Uterus (tissue), 3 donors: ENCODE measurements at regions not wholly inside any gene's neighbourhood (a gene's known extent, or its start where the extent isn't known, plus 50 kb on each side); places are given as distances from the start of the nearest gene placed in this dataset.

Experiments used
- DNase-seq, 2 donors: peaks; one replicate each; pipeline ENCODE4 v3.0.0-alpha.2; 2019 to 2020
- H3K27ac ChIP-seq, 2 donors: fragments of 200-600 bp; sonication (generic); 1 replicate in 1 of 2; 2 replicates in 1 of 2; pipeline ENCODE4 v1.5.1; 2016 to 2018
- H3K27me3 ChIP-seq, 2 donors: fragments of 200-600 bp; sonication (generic); one replicate each; pipeline ENCODE4 v1.5.1; 2018 to 2019; ENCODE audit warnings: control low read depth in 1 of 2
- H3K36me3 ChIP-seq, 2 donors: fragments of 200-600 bp; sonication (generic); one replicate each; pipeline ENCODE4 v1.5.1; 2019; ENCODE audit warnings: control low read depth in 1 of 2
- H3K4me1 ChIP-seq, 2 donors: fragments of 200-600 bp; sonication (generic); one replicate each; pipeline ENCODE4 v1.5.1; 2018 to 2019; ENCODE audit warnings: control low read depth in 1 of 2
- H3K4me3 ChIP-seq, 2 donors: fragments of 200-600 bp; sonication (generic); 1 replicate in 1 of 2; 2 replicates in 1 of 2; pipeline ENCODE4 v1.5.1; 2018 to 2019; ENCODE audit warnings: mild to moderate bottlenecking in 1 of 2
- H3K9me3 ChIP-seq, 2 donors: fragments of 200-600 bp; sonication (generic); one replicate each; pipeline ENCODE4 v1.5.1; 2019; ENCODE audit warnings: control low read depth in 1 of 2
- POLR2A ChIP-seq, 2 donors: fragments of 450-650 bp; IDR thresholded peaks; one replicate each; pipeline ENCODE4 v1.6.1; 2016; ENCODE audit warnings: antibody characterized with exemption in 2 of 2, mild to moderate bottlenecking in 1 of 2, moderate library complexity in 1 of 2
- intact Hi-C: fragments of 100-400 bp; cut with DNase I; formaldehyde crosslinking; loops from one replicate; pipeline ENCODE4 v1.15.1; 2023; ENCODE audit warnings: low total_unique reads
- TF ChIP-seq, protein P1 (sequence below), 4 experiments: fragments of 200-600 bp in 2 of 4; fragments of 450-650 bp in 2 of 4; sonication (generic) in 2 of 4; IDR thresholded peaks; one replicate each; pipeline ENCODE4 v1.5.1; 2016 to 2019; ENCODE audit warnings: antibody characterized with exemption in 4 of 4, mild to moderate bottlenecking in 2 of 4, moderate library complexity in 1 of 4
- donor health status: DM: yes; HTN: yes; CAD: no.

DNA sequence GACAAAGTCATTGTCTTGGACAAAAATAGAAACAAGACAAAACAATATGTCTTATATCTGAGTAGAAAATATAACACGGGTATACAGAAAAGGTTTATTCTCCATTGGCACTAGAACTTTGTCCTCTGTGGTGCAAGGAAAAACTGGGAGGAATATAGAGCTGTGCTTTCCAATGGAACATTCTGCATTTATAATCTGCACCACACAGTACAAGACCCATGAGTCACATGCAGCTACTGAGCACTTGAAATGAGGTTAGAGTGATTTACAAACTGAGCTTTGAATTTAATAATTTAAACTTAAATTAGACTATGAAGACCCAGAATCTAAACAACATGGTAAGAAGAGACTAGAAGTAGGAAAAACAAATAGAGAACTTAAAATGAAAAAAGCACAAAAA, 86.1 kb downstream of the RAP2A start:
- Histone ChIP-seq H3K36me3 (no peaks in the 10 kb centered on the region), H3K4me1 (no peaks in the 10 kb centered on the region), H3K4me3 (no peak overlapping the region), H3K27me3 (no peaks in the 10 kb centered on the region), H3K27ac (no peak overlapping the region), H3K9me3 (no peaks in the 10 kb centered on the region)
- DNase-seq = no peak
- intact Hi-C loops = no loop called here
- TF ChIP-seq, protein P1, sequence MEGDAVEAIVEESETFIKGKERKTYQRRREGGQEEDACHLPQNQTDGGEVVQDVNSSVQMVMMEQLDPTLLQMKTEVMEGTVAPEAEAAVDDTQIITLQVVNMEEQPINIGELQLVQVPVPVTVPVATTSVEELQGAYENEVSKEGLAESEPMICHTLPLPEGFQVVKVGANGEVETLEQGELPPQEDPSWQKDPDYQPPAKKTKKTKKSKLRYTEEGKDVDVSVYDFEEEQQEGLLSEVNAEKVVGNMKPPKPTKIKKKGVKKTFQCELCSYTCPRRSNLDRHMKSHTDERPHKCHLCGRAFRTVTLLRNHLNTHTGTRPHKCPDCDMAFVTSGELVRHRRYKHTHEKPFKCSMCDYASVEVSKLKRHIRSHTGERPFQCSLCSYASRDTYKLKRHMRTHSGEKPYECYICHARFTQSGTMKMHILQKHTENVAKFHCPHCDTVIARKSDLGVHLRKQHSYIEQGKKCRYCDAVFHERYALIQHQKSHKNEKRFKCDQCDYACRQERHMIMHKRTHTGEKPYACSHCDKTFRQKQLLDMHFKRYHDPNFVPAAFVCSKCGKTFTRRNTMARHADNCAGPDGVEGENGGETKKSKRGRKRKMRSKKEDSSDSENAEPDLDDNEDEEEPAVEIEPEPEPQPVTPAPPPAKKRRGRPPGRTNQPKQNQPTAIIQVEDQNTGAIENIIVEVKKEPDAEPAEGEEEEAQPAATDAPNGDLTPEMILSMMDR (IDR thresholded peaks at IDR 0.05) = no peak
- TF ChIP-seq POLR2A (IDR thresholded peaks at IDR 0.05) = no peak

DNA sequence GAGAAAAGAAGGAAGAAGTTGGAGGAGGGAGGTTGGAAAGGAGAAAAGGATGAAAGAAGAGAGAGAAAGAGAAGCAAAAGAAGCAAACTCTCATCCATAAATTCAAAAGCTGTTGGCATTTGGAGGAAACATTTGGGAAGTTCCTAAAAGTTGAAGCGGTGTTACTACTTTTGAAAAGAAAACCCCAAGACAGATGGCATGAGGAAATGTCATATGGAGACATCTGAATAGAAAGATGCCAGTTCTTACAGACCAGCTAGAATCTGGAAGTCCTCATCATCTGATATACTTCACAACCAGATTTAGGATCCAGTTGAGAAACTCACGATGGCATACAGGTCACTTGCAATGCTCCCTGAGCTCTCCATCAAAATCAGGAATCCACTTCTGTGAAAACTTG, 86.9 kb downstream of the RAP2A start:
- H3K36me3 ChIP-seq = no peaks in the 10 kb centered on the region
- H3K4me1 ChIP-seq = no peaks in the 10 kb centered on the region
- H3K27me3 ChIP-seq = no peaks in the 10 kb centered on the region
- intact Hi-C loops = no loop called here
- TF ChIP-seq, protein P1 (IDR thresholded peaks at IDR 0.05) = no peak
- no peak for TF ChIP-seq POLR2A (IDR thresholded peaks at IDR 0.05)
- H3K27ac ChIP-seq = no peak overlapping the region
- no peak overlapping the region for H3K4me3 ChIP-seq
- DNase-seq = no peak
- no peaks in the 10 kb centered on the region for H3K9me3 ChIP-seq

DNA sequence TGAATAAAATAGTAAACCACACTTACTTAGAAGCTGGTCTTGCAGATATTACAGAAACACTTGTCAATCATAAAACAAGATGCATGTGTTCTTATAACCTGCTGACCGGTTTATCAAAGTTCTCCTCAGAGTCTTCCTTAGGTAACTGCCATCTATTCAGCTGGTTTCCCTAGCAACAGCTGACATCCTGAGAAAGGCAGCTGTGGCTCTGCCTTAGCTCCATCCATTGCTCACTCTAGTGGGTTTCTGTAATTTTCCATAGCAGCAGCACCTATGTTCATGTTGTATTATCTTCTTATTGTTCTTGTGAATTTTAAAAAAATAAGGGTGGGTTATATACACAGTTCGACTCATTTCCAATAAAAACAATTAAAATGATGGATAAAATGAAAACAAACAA, 87.8 kb downstream of the RAP2A start:
- H3K27me3 ChIP-seq = no peaks in the 10 kb centered on the region
- no peaks in the 10 kb centered on the region for H3K9me3 ChIP-seq
- no peaks in the 10 kb centered on the region for H3K36me3 ChIP-seq
- no peaks in the 10 kb centered on the region for H3K4me1 ChIP-seq
- DNase-seq = no peak
- intact Hi-C loops = no loop called here
- H3K4me3 ChIP-seq = no peak overlapping the region
- no peak for TF ChIP-seq POLR2A (IDR thresholded peaks at IDR 0.05)
- TF ChIP-seq, protein P1 (IDR thresholded peaks at IDR 0.05) = no peak
- no peak overlapping the region for H3K27ac ChIP-seq

DNA sequence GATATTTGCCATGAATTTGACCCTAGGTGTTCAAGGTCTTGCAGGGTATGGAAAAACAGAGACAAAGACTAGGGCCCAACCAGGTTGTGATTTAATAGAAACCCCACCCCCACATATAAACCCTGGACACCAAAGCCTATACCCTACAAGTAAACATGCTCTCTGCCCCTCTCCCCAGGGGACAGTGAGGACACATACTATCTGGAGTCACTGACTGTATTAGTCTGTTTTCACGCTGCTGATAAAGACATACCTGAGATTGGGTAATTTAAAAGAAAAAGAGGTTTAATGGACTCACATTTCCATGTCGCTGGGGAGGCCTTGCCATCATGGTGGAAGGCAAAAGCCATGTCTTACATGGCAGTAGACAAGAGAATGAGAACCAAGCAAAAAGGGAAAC, 88.3 kb downstream of the RAP2A start:
- H3K4me3 ChIP-seq = no peak overlapping the region
- no peak overlapping the region for H3K27ac ChIP-seq
- no peaks in the 10 kb centered on the region for H3K9me3 ChIP-seq
- TF ChIP-seq POLR2A (IDR thresholded peaks at IDR 0.05) = no peak
- TF ChIP-seq, protein P1 (IDR thresholded peaks at IDR 0.05) = no peak
- no peaks in the 10 kb centered on the region for H3K4me1 ChIP-seq
- no peaks in the 10 kb centered on the region for H3K36me3 ChIP-seq
- DNase-seq = no peak
- intact Hi-C loops = no loop called here
- H3K27me3 ChIP-seq = no peaks in the 10 kb centered on the region

DNA sequence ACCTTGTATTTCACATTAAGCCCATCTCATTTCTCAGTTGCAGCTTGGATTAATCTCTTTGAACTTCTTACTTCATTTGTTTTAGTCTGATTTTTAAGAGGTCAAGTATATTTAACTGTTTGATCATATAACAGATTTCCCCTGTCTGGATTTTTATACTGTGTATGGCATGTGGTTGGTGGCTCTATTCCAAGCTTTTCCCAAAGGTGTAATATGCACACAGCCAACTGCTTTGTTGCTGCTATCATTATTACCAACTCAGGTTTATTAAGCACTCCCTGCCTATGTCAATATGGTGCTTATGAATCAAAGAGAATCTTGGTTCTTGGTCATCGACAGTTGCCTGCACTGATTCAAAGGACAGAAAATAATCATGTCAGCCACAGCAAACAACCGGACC, 92.6 kb downstream of the RAP2A start:
- intact Hi-C loops = no loop called here
- no peak overlapping the region for H3K4me3 ChIP-seq
- no peaks in the 10 kb centered on the region for H3K4me1 ChIP-seq
- no peaks in the 10 kb centered on the region for H3K27me3 ChIP-seq
- H3K27ac ChIP-seq = no peak overlapping the region
- H3K36me3 ChIP-seq = no peaks in the 10 kb centered on the region
- DNase-seq = no peak
- H3K9me3 ChIP-seq = no peaks in the 10 kb centered on the region
- TF ChIP-seq, protein P1 (IDR thresholded peaks at IDR 0.05) = no peak
- TF ChIP-seq POLR2A (IDR thresholded peaks at IDR 0.05) = no peak
